GM12891 (cell line): ENCODE measurements at regions not wholly inside any gene's neighbourhood (a gene's known extent, or its start where the extent isn't known, plus 50 kb on each side); places are given as distances from the start of the nearest gene placed in this dataset.

Experiments used
- POLR2A ChIP-seq: IDR thresholded peaks from 2 replicates; pipeline ENCODE4 v1.6.1; 2011; ENCODE audit warnings: low read depth, low read length, control low read depth
- POLR2AphosphoS5 ChIP-seq: IDR thresholded peaks from 2 replicates; pipeline ENCODE4 v1.6.1; 2011; ENCODE audit warnings: low read depth, low read length, control low read depth
- TAF1 ChIP-seq: IDR thresholded peaks from 2 replicates; pipeline ENCODE4 v1.6.1; 2011; ENCODE audit warnings: low read depth, low read length, control low read depth

DNA sequence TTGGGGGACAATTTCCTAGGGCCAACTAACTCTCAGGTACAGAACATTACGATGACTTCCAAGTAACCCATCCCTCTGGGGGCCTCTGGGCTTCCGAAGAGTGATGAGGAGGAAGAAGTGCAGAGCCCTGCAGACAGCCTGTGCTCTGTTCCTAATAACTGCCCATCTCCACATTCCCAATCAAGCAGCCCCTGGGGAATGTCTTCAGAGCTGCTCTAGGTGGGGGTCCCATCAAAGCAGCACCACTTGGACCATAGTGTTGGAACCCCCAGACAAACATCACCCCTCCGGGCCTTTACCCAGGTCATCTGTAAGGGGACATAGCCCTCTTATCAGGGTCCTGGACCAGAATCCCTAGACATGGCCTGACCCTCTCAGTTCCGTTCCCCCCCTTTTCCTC lies 357.3 kb downstream of the NPHP4 start:
- no peak for TF ChIP-seq POLR2A
- TF ChIP-seq POLR2AphosphoS5 = no peak
- TF ChIP-seq TAF1 = no peak
